AG08396 (cell line): ENCODE measurements at regions not wholly inside any gene's neighbourhood (a gene's known extent, or its start where the extent isn't known, plus 50 kb on each side); places are given as distances from the start of the nearest gene placed in this dataset.

Source experiments
- DNase-seq: peaks from one replicate; pipeline ENCODE4 v3.0.0; 2012; ENCODE audit warnings: low spot score, mixed read lengths

- DNase-seq: no peak
Observed at GRCh38 chr6:79864421-79864820, 82.9 kb downstream of the ELOVL4 start.

- DNase-seq: no peak
Observed at GRCh38 chr6:79864001-79864400, 83.4 kb downstream of the ELOVL4 start.

GRCh38 chr6:79863566-79863965 lies 83.8 kb downstream of the ELOVL4 start:
- DNase-seq: no peak

GRCh38 chr6:79862711-79863110 lies 84.6 kb downstream of the ELOVL4 start:
- no peak for DNase-seq

GRCh38 chr6:79862126-79862525 lies 85.2 kb downstream of the ELOVL4 start:
- DNase-seq: no peak

- no peak for DNase-seq
Observed at GRCh38 chr6:79861023-79861422, 86.3 kb downstream of the ELOVL4 start.

GRCh38 chr6:79847426-79847825 lies 99.9 kb downstream of the ELOVL4 start:
- no peak for DNase-seq

- no peak for DNase-seq
Observed at GRCh38 chr6:79842376-79843040, 104.8 kb downstream of the ELOVL4 start.

- no peak for DNase-seq
Observed at GRCh38 chr6:79841577-79842375, 105.6 kb downstream of the ELOVL4 start.

- no peak for DNase-seq
Observed at GRCh38 chr6:79838851-79839250, 108.5 kb downstream of the ELOVL4 start.

GRCh38 chr6:79833964-79834284 lies 113.4 kb downstream of the ELOVL4 start:
- DNase-seq: no peak

GRCh38 chr6:79833264-79833963 lies 113.9 kb downstream of the ELOVL4 start:
- no peak for DNase-seq

GRCh38 chr6:79832723-79833122 lies 114.6 kb downstream of the ELOVL4 start:
- no peak for DNase-seq

- DNase-seq: no peak
Observed at GRCh38 chr6:79824202-79824601, 123.2 kb downstream of the ELOVL4 start.

- DNase-seq: no peak
Observed at GRCh38 chr6:79821859-79822258, 125.5 kb downstream of the ELOVL4 start.

GRCh38 chr6:79818471-79818870 lies 128.9 kb downstream of the ELOVL4 start:
- no peak for DNase-seq

GRCh38 chr6:79814940-79815339 lies 132.4 kb downstream of the ELOVL4 start:
- no peak for DNase-seq

GRCh38 chr6:79813854-79814709 lies 133.3 kb downstream of the ELOVL4 start:
- DNase-seq: peak; percentile 61

GRCh38 chr6:79813143-79813850 lies 134.1 kb downstream of the ELOVL4 start:
- no peak for DNase-seq

GRCh38 chr6:79812195-79812594 lies 135.2 kb downstream of the ELOVL4 start:
- DNase-seq: no peak

GRCh38 chr6:79810871-79811270 lies 136.5 kb downstream of the ELOVL4 start:
- DNase-seq: no peak
